Lower leg skin (tissue), 4 donors: ENCODE measurements at regions not wholly inside any gene's neighbourhood (a gene's known extent, or its start where the extent isn't known, plus 50 kb on each side); places are given as distances from the start of the nearest gene placed in this dataset.

Source experiments
- DNase-seq, 2 donors: peaks; one replicate each; pipeline ENCODE4 v3.0.0-alpha.2; 2019; ENCODE audit warnings: low spot score in 2 of 2
- H3K4me3 ChIP-seq: fragments of 200-600 bp; sonication (generic); 2 replicates; pipeline ENCODE4 v1.5.1; 2017; ENCODE audit warnings: mild to moderate bottlenecking, low read depth; ENCODE audit not compliant: poor library complexity, severe bottlenecking
- CTCF ChIP-seq, 3 donors: fragments of 450-650 bp; IDR thresholded peaks; one replicate each; pipeline ENCODE4 v1.5.1; 2016; ENCODE audit warnings: antibody characterized with exemption in 3 of 3, mild to moderate bottlenecking in 3 of 3, moderate library complexity in 2 of 3
- POLR2A ChIP-seq, 2 donors: fragments of 450-650 bp; IDR thresholded peaks; one replicate each; pipeline ENCODE4 v1.6.1; 2016 to 2017; ENCODE audit warnings: antibody characterized with exemption in 2 of 2, mild to moderate bottlenecking in 1 of 2, moderate library complexity in 1 of 2
- WGBS, 2 donors: methylation state at CpG; one replicate each; pipeline ENCODE4 v1.1.5; 2018; 5-methylcytosine and 5-hydroxymethylcytosine counted together
- intact Hi-C: fragments of 100-400 bp; cut with DNase I; formaldehyde crosslinking; loops from one replicate; pipeline ENCODE4 v1.15.0; 2023; ENCODE audit warnings: low total_unique reads

GRCh38 chr1:82221721-82222120, 421.0 kb downstream of the ADGRL2 start:
- no peak for DNase-seq
- H3K4me3 ChIP-seq, result no peak overlapping the region
- 88 to 89% methylated on average over 5 of the region's 5 CpGs for WGBS, 2 donors
- TF ChIP-seq POLR2A (IDR thresholded peaks at IDR 0.05) (no peak), CTCF (IDR thresholded peaks at IDR 0.05) (no peak)
- intact Hi-C loops, result no loop called here

GRCh38 chr1:82220754-82221153, 420.0 kb downstream of the ADGRL2 start:
- intact Hi-C loops, result no loop called here
- DNase-seq, result no peak
- TF ChIP-seq POLR2A (IDR thresholded peaks at IDR 0.05), result no peak
- TF ChIP-seq CTCF (IDR thresholded peaks at IDR 0.05), result no peak
- WGBS, 2 donors, result 94 to 96% methylated on average over 5 of the region's 5 CpGs
- no peak overlapping the region for H3K4me3 ChIP-seq

- H3K4me3 ChIP-seq, result no peak overlapping the region
- intact Hi-C loops, result no loop called here
- no peak for DNase-seq
- TF ChIP-seq CTCF (IDR thresholded peaks at IDR 0.05), result no peak
- 92 to 96% methylated on average over 3 of the region's 3 CpGs for WGBS, 2 donors
Measured at GRCh38 chr1:82219841-82220240, 419.1 kb downstream of the ADGRL2 start.

GRCh38 chr1:82218846-82219245, 418.1 kb downstream of the ADGRL2 start:
- WGBS, 2 donors, result 94 to 96% methylated on average over 2 of the region's 2 CpGs
- H3K4me3 ChIP-seq, result no peak overlapping the region
- intact Hi-C loops, result no loop called here
- DNase-seq, result no peak
- TF ChIP-seq CTCF (IDR thresholded peaks at IDR 0.05), result no peak
- TF ChIP-seq POLR2A (IDR thresholded peaks at IDR 0.05), result no peak

GRCh38 chr1:82215853-82216175, 415.1 kb downstream of the ADGRL2 start:
- TF ChIP-seq POLR2A (IDR thresholded peaks at IDR 0.05), result no peak
- TF ChIP-seq CTCF (IDR thresholded peaks at IDR 0.05), result no peak
- WGBS, 2 donors, result 93 to 97% methylated on average over 2 of the region's 2 CpGs
- DNase-seq, result no peak
- intact Hi-C loops, result no loop called here
- no peak overlapping the region for H3K4me3 ChIP-seq

DNA sequence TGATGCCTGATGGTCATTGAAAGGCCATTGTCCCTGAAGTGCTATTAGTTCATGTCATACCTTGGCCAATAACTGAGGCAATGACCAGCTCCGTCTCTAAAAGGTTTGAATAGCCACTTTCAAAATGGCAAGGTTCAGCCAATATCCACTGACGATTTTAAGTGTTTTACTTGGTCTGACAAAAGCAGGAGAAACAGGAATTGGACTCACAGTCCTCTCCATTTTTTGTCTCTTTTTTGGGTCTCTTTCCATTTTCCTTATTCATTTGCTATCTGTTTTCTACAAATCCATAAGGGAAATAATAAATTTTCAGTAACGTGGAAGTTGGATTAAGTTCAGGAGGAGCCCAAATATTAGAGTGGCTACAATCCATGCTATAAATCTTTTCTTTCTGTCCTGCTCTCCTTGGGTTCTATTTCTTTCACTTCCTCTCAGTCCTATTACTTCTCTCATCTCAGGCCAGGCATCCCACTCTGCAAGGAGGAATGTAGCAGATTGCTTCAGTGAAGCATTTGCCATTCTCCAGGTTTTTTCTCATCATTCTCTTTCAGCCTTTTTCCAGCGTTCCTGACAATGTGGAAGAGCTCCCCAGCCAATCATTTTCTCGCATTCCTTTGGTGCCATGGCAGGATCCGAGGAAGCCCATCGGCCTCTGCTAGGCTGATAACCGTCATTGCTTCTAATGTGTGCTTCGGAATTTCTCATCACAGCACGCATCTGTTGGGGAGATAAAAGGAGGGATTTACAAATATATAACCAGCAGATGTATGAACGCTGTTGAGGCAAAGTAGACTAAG, 414.5 kb downstream of the ADGRL2 start:
- TF ChIP-seq CTCF (IDR thresholded peaks at IDR 0.05) (no peak), POLR2A (IDR thresholded peaks at IDR 0.05) (no peak)
- intact Hi-C loops, result no loop called here
- DNase-seq, result no peak

More for the DNA sequence above, 414.5 kb downstream of the ADGRL2 start:
- 74 to 80% methylated on average over 11 of the region's 11 CpGs for WGBS, 2 donors
- no peak overlapping the region for H3K4me3 ChIP-seq
